ENCODE measurements at regions not wholly inside any gene's neighbourhood (a gene's known extent, or its start where the extent isn't known, plus 50 kb on each side); places are given as distances from the start of the nearest gene placed in this dataset.
"Not testable (repeated sequence)": the region's sequence is repeated elsewhere in the genome, so short reads cannot be mapped to it uniquely, and the experiment has no call there.

DNA sequence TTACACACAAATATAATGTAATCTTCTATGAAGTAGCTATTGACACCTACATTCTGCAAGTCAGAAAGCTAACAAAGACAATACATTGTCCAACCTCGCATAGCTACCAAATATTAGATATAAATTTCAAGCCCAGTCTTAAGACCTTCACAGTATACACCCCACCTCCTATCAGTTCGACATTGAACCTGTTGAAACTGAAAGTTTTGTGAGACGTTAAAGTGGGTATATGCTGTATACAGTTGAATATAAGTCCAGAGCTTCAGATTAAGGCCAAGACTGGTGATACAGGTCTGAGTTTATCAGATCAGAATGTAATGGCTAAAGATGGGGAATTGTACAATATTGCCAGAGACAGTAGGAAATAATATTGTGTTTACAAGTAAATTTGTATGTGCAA lies 489.3 kb upstream of the RORB start:
- no peak for DNase-seq
- no peak for ATAC-seq

DNA sequence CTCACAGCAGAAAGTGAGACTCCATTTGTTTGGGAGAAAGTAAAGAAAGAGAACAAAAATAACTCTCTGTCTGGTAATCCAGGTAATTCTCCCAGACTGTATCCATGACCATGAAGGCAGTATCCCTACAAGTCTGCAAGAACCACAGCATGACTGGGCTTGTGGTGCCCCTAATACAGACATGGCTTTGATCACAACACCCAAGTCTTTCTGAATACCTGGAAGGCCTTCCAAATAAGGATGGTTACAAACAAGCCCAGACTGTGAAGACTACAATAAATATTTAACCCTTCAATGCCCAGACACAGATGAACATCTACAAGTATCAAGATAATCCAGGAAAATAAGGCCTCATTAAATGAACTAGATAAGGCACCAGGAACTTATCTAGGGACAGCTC lies 481.1 kb upstream of the RORB start:
- no peak for ATAC-seq
- no peak for DNase-seq

DNA sequence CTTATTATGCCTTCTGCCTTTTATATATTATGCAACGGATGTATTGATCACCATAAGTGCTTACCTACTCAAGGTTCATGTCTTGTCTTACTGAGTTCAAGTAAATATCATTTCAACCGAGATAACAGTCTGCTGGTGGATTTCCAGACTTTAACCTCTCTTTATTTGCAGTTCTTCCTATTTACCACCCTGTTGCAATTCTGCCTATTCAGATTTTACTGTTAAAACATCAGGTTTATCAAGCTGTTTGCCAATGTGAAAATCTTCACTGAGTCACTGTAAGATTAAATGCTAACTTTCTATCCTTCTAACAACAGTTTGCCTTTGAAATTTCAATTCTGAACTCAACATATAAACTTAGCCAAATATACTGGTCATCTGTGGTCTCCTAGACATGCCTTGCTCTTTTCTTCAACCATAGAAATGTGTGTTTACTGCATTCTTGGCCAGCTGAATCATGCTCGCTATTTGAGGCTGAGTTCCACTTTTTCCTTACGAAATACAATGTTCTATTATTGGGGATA lies 471.7 kb upstream of the RORB start:
- DNase-seq: no peak
- no peak for ATAC-seq

DNA sequence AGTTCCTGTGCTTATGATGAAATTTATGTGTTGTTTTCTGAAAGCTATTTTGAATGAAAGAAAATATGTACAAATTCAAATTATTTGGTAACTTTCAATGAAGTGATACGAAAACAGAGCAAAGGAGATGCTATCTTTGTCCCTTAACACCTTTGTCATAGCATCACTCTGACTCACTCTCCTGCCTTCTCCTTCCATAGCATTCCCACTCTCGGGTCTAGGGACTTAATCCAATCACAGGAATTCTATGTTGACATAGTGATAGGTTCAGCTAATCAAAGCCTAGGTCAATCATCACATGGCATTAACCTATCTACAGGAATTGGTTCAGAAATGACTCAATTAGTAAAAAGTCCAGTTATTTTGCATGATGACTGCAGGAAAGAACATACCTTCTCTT lies 464.7 kb upstream of the RORB start:
- no peak for ATAC-seq

DNA sequence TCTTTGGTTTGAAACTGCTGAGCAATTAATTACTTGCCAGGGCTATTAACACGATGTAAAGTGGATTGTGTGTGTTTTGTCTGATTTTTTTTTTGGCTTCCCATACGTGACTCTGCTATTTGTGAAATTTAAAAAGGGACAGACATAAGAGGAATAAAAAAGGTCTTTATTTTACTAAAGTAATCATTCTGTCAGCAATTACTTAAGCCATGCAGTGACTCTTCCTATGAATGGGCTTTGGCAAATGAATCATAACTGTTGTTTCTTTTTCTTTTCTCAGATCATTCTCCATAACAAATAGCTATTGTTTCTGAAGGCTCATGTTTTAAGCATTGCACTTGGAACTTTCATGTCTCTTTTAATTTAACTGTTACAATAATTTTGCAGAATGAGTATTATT lies 461.3 kb upstream of the RORB start:
- DNase-seq: no peak

More for the DNA sequence above, 464.7 kb upstream of the RORB start:
- DNase-seq: no peak

DNA sequence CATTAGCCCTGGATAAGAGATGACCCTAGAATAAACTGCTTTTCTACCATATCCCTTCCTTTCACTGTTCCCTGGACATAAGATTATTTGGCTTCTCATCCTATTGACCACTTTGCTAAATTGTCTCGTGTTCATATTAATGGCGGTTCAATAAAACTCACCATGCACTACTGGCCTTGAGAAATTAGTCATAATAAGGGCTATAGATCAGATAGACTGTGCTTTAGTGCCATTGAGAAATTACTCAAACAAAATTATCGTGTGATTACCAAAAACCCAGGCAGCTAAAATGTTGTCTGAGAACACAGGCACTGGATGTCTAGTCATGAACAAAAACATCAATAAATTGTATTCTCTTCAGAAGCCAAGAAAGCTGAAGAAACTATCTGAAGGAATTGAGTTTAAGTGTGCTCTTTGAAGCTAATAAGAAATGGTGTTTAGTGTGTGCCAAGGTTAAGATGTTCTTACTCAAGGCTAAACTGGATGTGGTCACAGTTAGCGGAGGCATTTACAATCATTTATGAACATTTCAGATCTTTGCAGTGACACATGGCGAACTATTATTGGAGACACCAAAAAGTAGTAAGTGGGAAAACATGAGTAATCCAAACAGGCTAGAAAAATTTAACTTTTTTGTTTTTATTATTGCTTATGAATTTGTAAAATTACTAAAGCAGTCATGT lies 460.4 kb upstream of the RORB start:
- ATAC-seq: no peak

More for the DNA sequence above, 461.3 kb upstream of the RORB start:
- ATAC-seq: no peak

DNA sequence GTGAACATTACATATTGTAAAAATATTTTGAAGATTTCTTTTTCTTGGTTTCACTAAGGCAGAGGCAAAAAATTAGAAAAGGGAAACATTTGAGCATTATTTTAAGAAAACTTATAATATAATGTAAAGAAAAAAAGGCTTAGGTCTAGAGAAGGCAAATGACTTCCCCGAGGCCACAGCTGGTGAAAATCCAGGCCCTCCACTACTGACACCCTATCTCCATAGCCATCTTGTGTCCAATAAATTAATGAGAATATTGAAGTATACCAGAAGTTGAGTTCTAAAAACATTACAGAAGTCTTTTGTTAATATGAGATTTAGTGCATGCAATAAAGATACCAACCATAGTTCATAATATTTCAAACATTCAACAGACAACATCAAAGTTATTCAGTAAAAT lies 459.9 kb upstream of the RORB start:
- no peak for DNase-seq
- ATAC-seq: no peak

More for the DNA sequence above, 460.4 kb upstream of the RORB start:
- no peak for DNase-seq

DNA sequence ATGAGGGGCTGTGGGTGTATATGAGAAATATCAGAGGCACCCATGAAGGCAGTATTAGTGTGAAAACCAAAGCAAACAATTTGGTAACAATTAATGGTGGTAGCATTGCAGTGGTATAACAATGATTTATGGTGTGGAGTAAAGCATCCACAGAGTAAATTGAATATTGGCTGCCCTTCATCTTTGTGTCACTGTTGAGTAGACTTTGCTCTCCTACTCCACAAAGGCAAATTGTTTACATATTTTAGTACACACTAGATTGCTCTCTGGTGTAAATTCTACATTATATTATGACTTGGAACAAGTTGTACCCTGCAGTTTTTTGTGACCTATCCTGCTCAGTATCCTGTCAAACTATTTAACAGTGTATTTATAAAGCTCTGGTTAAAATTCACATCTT lies 455.5 kb upstream of the RORB start:
- no peak for ATAC-seq
- DNase-seq: no peak

DNA sequence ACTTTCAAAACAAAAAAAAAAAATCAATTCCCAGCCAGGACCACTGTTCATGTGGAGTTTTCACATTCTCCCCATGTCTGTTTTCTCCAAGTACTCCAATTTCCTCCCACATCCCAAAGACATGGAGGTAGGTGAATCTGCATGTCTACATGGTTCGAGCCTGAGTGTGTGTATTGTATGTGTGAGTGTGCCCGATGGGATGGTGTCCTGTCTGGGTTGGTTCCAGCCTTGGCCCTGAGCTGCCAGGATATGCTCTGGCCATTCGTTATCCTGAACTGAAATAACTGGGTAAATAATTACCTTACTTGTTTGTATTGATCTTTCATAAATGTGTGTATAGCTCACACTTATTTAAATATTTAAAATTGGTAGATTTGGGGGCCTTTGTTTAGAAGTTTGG lies 452.3 kb upstream of the RORB start:
- DNase-seq (no peak), ATAC-seq (no peak)

DNA sequence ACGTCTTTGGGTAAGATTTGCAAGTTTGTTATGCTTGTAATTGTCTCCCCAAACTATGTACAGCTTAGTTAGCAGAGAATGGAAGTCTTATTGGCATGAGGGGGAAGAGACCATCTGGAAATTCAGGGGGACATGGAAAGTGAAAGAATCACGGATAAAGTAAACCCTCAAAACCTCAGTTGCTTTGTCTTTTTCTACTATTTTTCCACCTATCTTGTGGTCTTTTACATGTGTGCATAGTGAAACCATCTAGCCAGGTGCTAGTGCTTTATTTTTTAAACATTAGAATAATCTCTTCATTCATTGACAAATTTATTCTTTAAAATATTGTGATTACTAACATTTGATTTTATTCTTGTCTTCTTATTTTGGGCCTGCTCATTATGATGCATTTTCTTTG lies 441.1 kb upstream of the RORB start:
- DNase-seq (no peak), ATAC-seq (no peak)

DNA sequence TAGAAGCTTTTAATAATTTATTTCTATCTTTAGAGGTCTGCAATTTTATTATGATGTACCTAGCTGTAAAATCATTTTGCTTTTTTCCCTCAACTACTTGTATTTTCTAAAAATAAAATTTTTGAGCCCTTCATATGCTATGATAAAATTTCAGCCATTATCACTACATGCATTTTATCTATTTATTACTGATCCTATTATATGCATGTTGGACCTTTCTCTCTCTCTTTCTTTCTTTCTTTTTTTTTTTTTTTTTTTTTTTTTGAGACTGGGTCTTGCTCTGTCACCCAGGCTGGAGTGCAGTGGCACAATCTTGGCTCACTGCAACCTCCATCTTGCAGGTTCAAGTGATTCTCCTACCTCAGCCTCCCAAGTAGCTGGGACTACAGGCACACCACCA lies 440.1 kb upstream of the RORB start:
- DNase-seq: not testable (repeated sequence)

DNA sequence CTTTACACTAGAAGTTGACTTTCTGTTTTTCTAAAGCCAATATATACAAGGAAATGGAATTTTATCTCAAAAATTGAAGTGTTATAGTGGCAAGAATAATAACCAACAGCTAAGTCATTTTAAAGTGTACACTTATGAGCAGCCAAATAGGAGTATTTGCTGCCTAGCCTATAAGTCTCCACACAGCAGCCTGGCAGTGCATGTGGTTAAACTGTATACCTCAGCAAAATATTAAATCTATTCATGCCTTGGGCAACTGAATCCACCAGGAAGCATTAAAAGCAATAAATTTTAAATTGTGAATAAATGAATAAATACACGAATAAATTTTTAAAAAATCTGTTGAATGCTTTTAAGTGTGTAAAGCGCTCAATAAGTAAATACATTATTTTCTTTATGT lies 432.4 kb upstream of the RORB start:
- ATAC-seq: no peak
- DNase-seq: no peak

More for the DNA sequence above, 440.1 kb upstream of the RORB start:
- ATAC-seq: not testable (repeated sequence)

DNA sequence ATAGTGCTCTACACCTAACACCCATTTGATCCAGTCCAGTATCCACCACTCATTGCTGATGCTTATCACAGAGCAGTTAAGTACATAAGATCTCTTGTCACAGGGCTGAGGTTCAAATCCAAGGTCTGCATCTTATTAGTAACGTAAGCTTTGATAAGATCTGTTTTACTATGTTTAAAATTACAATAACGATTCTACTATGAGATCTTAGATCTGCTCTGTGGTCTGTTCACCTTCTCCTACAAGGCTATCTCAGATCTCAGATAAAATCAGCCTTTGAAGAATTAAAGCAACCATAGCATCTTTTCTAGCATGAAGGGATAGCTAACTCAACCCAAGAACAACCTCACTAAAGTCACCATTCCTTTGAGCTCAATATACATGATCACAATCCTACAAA lies 431.0 kb upstream of the RORB start:
- no peak for DNase-seq
- no peak for ATAC-seq

DNA sequence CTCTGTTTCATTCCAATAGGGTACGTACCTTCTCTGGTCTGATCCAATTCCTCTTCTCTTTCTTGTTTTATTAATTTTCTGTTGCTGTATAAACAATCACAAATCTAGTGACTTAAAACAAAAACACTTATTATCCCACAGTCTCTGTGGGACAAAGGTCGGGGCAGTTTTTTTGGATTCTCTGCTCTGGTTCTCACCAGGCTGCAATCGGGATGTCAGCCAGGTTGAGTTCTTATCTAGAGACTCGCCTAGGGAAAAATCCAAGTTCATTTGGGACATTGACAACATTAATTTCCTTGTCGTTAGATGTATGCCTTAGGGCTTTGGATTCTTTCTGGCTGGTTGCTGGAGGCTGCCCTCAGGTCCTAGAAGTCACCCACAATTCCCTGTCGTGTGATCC lies 430.5 kb upstream of the RORB start:
- no peak for ATAC-seq

DNA sequence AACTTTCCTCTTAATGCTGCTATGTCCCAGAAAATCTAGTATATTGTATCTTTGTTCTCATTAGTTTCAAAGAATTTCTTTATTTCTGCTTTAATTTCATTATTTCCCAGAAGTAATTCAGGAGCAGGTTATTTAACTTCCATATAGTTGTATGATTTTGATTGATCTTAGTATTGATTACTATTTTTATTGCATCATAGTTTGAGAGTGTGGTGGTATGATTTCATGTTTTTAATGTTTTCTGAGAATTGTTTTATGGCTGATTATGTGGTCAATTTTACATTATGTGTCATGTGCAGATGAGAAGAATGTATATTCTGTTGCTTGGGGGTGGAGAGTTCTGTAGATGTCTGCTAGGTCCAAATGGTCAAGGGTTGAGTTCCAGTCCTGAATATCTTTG lies 425.6 kb upstream of the RORB start:
- no peak for ATAC-seq
- no peak for DNase-seq

More for the DNA sequence above, 430.5 kb upstream of the RORB start:
- DNase-seq: no peak

DNA sequence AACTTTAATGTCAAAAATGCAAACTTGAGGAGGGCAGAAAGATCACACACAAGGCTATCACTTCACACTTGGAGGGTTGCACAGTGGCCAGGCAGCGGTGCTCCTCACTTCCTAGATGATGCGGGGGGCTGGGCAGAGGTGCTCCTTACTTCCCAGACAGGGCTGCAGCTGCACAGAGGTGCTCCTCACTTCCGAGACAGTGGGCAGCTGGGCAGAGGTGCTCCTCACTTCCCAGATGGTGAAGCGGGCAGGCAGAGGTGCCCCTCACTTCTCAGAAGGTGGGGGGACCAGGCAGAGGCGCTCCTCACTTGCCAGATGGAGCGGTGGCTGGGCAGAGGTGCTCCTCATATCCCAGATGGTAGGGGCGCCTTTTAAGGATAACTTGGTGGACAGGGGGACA lies 423.2 kb upstream of the RORB start:
- DNase-seq (no peak), ATAC-seq (no peak)

DNA sequence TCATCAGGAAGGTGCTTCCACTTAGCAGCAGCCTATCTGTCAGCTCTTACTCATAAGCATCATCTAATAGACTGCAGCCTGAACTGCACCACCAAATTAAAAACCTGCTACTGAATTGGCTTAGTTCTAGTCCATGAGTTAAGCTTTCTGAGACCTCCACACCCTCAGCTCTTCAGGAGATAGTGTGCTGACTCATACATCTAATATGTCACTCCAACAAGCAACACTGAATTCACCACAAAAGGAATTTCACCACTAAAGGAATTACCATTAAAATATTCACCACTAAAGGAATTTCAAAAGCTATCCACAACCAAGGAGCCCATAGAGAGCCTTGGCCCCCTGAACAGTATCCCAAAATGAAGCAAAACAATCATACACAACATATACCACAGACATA lies 418.5 kb upstream of the RORB start:
- DNase-seq (no peak), ATAC-seq (no peak)

DNA sequence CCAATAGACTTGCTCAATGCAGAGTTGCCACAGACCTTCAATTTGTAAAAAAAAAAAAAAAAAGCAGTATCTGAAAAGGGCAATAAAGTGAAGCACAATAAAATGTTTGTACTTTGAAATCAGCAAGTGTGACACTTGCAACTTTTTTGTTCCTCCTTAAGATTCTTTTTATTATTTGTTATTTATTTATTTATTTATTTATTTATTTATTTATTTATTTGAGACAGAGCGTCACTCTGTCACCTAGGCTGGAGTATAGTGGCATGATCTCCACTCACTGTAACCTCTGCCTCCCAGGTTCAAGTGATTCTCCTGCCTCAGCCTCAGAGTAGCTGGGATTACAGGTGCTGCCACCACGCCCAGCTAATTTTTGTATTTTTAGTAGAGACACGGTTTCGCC lies 416.5 kb upstream of the RORB start:
- not testable (repeated sequence) for ATAC-seq, DNase-seq

DNA sequence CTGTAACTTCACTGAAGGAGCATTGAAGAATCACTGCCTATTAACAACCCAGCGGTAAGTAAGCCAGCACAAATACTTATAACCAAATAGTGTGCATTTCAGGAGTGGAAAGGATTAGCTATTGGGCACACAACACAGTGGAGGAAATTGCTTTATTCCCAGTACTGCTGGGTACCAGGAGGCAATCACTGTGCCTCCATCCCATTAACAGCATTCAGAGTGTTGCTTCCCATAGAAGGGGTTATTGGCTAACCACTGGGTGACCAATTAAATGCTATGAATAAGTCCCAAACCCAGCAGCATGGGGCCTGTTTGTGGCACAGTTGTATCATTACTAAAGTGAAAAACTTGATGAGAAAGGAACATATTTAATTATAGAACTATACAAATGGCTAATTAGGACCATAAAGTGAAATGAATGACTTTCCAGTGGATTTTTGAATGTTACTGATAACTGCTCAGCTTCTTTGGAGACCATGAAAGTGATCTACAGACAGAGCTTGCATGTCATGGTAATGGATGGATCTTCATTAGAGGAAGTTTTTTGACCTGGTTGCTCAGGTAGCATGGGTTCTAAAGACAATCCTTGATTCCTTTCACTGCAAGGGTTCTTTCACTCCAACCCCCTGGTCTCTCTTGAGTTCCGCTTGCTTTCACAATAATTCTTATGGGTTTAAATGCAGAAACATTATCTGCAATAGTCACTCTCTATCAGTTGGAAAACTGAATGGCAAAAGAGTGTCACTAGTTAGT lies 413.3 kb upstream of the RORB start:
- DNase-seq: no peak
- no peak for ATAC-seq

DNA sequence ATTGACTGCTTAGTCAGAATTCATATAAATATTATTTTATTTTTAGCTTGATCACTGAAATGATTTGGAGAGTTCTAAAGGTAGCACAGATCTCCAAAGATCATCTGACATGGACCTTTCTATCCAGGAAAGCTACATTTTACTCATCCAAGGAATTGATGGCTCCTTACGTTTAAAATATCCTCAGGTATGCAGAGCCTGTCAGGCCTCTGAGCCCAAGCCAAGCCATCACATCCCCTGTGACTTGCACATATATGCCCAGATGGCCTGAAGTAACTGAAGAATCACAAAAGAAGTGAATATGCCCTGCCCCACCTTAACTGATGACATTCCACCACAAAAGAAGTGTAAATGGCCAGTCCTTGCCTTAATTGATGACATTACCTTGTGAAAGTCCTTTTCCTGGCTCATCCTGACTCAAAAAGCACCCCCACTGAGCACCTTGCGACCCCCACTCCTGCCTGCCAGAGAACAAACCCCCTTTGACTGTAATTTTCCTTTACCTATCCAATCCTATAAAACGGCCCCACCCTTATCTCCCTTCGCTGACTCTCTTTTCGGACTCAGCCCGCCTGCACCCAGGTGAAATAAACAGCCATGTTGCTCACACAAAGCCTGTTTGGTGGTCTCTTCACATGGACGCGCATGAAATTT lies 411.6 kb upstream of the RORB start:
- not testable (repeated sequence) for DNase-seq, ATAC-seq

DNA sequence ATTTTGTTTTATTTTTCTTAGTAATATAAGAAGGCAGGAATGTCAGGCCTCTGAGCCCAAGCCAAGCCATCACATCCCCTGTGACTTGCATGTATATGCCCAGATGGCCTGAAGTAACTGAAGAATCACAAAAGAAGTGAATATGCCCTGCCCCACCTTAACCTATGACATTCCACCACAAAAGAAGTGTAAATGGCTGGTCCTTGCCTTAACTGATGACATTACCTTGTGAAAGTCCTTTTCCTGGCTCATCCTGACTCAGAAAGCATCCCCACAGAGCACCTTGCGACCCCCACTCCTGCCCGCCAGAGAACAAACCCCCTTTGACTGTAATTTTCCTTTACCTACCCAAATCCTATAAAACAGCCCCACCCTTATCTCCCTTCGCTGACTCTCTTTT lies 406.2 kb upstream of the RORB start:
- ATAC-seq, DNase-seq: not testable (repeated sequence)

DNA sequence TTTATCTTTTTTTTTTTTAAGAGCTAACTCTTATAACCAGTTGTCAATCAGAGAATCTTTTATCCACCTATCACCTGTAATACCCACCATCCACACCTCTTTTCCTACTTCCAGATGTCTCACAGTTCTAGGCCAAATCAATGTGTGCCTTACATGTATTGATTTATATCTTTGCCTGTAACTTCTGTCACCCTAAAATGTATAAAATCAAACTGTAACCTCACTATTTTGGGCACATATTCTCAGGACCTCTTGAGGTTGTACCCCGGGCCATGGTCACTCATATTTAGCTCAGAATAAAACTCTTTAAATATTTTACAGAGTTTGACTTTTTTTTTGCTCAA lies 404.7 kb upstream of the RORB start:
- no peak for ATAC-seq
- DNase-seq: no peak

DNA sequence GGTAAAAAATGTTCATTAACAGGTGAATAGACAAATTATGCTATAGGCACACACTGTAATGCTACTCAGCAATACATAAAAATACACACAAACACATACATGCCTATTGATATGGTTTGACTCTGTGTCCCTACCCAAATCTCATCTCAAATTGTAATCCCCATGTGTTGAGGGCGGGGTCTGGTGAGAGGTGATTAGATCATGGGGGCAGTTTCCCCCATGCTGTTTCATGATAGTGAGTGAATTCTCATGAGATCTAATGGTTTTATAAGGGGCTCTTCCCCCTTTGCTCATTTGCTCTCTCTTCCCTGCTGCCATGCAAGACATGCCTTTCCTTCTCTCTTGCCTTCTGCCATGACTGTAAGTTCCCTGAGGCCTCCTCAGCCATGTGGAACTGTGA lies 403.1 kb upstream of the RORB start:
- not testable (repeated sequence) for ATAC-seq, DNase-seq
